NCI-H345 (cell line): ENCODE measurements at regions not wholly inside any gene's neighbourhood (a gene's known extent, or its start where the extent isn't known, plus 50 kb on each side); places are given as distances from the start of the nearest gene placed in this dataset.
A peak's percentile ranks its signal among the peaks of the same experiment; 100 is the strongest.
"Not testable (repeated sequence)": the region's sequence is repeated elsewhere in the genome, so short reads cannot be mapped to it uniquely, and the experiment has no call there.

Experiments
- DNase-seq: peaks from one replicate; lab custom pipeline; 2025; lab: John Stamatoyannopoulos, UW

GRCh38 chr16:29578898-29579297, 72.7 kb upstream of the NPIPB12 start:
- not testable (repeated sequence) for DNase-seq

DNA sequence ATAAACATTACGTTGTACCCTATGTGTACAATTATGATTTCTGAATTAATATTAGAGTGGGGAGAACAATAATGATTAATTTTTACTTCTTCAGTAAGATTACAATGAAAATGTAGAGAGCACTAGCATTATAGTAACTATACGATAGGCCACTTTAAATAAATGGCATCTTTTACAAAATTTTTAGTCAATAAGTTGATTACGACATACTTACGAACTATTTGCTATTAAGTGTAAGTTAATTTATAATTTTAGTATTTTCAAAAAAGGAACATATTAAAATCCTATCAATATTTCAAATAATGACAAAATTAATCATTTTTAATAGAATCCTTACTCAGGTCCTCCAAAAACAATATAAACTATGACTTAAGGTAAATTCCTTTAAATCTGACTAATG, 75.6 kb upstream of the NPIPB12 start:
- not testable (repeated sequence) for DNase-seq

GRCh38 chr16:29591919-29592318, 71.1 kb upstream of the SPN start:
- not testable (repeated sequence) for DNase-seq

DNA sequence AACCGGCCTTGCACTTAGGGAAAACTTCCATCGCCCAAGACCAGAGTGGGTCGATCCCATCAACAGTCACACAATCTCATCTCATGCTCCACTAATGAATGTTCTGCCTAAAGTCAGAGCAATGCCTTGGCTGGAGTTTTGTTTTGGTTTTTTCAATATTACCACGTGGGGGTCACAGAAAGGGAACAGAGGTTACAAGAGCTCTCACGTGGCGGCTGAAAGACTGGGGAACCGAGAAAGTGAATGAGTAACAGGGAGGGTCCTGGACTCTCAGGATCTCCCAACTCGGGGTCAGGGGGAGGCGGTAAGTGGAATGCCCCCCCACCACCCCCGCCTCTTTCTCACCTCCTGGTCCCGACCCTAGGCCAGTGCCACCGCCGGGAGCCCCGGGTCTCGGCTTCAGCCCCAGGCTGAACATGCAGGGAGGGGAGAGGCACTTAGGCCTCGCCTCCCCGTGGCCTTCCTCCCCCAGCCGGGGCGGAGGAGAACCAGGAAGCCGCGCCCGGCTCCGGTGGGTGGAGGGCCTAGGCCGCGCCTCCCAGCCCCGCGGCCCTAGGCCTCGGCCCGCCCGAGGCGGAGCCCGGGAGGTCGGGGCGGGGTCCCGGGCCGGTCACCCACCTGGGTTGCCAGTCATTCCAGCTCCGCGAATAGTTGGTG, 68.7 kb upstream of the SPN start:
- DNase-seq: peak; percentile 20

DNA sequence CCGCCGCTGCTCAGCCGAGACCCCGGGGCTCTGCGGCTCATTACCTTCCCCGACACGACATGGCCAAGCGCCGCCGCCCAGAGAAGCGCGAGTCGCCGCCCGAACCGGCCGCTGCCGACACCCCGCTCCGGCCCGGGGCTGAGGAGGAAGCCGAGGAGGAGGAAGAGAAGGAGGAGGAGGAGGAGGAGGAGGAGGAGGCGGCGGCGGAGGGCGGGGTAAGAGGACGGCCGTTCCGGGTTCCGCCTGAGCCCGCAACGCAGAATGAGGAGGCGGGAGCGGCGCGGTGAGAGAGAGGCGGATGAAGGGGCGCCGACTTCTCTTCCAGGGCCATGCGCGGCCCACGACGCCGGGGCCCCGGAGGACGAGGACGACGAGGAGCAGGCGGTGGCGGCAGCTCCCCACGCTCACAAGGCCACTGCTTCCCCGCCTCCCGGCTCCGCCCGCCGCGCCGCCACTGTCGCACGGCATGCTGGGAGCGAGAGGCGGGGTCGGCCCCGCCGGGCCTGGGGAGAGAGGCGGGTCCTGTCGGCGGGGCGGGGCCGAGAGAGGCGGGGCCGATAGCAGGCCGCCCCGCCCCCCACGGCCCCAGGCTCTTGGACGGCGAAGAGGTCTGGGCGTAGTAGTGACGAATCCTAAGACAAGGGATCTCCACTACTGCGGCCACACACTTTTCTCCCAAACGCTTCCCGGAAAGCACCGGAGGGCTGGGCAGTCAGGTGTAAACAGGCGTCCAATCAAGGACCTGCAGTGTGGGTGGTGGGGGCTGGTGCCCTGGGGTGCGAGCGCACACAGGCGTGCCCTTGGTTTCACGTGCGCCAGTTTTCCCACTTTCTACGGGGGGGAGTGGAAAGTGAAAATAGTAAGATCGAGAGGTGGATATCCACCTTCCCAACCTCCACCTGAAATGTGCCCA, 67.9 kb upstream of the SPN start:
- DNase-seq: peak; percentile 92

- DNase-seq: not testable (repeated sequence)
Measured at GRCh38 chr16:29597030-29597429, 66.0 kb upstream of the SPN start.

- not testable (repeated sequence) for DNase-seq
Measured at GRCh38 chr16:29600111-29601000, 62.7 kb upstream of the SPN start.

DNA sequence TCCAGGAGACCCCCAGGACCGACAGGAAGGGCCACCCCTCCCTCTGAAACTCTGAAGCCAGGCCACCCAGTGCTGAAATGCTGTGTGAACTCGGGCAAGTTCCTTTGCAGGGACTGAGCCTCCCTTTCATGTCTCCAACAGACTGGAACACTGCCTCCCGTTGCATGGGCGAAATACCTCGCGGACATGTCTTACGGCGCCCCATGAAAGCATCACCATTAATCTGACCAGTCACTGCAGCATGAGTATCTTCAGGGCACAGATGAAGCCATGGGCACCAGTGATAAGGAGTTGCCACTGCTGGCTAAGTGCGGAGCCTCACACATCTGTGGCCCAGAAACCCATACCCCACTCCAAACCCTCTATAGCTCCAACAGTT, 60.8 kb upstream of the SPN start:
- not testable (repeated sequence) for DNase-seq

DNA sequence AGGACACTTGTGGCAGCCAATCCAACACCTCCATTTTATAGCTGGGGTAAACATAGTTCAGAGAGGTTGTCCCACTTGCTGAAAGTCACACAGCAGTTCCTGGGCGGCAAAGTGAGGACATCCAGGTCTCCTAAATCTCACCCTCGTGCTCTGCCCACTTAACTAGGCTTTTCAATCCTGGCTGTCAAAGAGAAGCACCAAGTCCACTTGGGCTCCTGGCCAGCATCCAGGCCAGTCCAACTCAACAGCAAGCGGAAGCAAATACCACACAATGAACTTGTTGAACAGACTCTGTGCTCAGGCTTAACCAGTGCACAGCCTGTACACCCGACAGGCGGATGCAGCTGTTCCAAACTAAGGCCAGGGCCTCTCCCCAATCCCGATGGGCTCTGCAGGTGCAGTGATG, 60.4 kb upstream of the SPN start:
- DNase-seq: not testable (repeated sequence)

GRCh38 chr16:29604631-29605549, 58.2 kb upstream of the SPN start:
- DNase-seq: not testable (repeated sequence)

DNA sequence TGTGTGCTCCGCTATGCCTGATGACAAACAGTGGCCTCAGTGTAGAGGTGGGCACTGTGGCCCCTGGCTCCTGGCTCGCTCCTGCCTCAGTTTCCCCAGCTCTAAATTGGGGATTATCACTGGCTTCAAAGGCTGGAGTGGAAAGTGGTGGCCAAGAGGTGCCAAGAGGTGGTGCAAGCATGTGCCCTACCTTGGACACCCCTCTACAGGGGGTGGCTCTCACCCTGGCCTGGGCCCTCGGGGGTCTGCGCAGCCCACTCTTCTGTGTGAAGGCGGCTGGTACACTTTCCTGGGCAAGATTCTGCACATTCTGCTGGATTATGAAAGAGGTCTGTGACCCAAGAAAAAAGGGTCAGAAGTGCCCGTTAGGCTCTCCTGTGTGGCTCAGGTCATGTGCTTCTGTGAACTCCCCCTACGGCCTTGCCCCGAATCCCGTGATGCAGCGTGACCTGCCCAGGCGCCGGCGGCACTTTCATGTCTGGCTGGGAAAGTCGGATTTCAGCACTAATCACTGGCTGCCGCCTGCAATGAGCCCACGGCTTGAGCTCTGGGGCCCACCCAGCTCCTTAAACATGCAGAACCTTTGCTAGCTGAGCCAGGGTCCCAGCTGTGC, 57.3 kb upstream of the SPN start:
- DNase-seq: not testable (repeated sequence)

GRCh38 chr16:29606669-29607427, 56.2 kb upstream of the SPN start:
- not testable (repeated sequence) for DNase-seq

DNA sequence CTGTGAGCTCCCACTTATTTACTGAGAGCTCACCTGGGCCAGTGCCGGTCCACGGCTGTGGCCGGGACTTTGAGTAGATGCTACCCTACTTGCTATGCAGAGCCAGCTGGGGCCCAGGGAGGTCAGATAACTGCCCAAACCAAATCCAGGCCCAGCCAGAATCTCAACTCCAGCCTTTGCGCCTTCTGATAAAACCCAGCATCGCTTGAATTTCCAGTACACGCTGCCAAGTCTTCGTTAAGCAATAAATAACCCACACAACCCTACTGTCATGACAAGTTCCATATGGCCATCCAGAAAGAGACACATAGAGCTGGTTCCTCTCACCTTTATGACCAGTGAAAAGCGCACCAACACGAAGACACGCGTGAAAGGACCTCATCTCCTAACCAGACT, 55.6 kb upstream of the SPN start:
- DNase-seq: not testable (repeated sequence)

DNA sequence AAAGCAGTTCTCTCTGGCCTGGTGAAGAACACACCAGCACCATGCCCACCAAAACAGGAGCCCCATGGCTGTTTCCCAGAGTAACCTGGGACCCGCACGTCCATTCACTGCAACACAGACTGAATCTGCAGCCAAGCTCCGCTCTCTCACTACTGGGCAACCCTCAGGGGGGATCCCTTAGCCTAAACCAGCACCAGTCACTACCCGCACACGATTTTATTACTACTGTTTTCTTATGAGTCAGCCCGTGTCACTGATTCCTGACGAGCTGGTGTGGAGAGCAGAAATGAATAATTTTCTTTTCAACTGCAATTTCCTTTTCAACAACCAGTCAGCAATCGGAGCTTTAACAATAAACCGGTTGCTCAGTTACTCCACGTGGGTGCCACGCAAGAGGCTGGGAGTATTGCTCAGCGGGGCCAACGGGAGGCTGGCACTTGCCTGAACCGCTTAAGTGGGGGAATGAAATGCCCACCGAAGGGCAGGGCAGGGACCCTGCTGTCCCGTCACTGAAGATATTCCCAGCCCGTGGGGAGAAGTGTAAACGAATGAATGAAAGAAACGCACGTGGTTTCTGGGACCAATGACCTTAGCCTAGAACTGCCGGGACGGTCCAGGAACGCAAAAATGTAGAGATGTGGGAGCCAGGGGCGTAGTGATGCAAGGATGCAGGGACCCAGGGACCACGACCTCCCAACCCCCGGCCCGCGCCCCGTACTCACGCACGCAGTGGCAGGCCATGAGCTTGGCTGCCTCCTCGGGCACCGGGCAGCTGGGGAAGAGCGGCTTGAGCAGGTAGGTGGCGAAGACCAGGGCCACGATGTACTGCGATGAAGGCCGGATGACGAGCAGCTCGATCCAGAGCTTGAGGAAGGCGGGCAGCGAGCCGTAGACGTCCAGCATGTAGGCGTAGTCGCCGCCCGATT, 50.4 kb upstream of the SPN start:
- not testable (repeated sequence) for DNase-seq
